ENCODE measurements at regions not wholly inside any gene's neighbourhood (a gene's known extent, or its start where the extent isn't known, plus 50 kb on each side); places are given as distances from the start of the nearest gene placed in this dataset.

GRCh38 chr20:10854976-10855375 is 181.2 kb upstream of the JAG1 start:
- no peak for TF ChIP-seq CTCF (IDR thresholded peaks at IDR 0.05; ENCODE audit: insufficient read depth, low read depth, low read length)
- TF ChIP-seq EZH2 (IDR thresholded peaks at IDR 0.05; ENCODE audit: insufficient read depth, low read length) = no peak
